IPS-18a (cell line): ENCODE measurements at regions not wholly inside any gene's neighbourhood (a gene's known extent, or its start where the extent isn't known, plus 50 kb on each side); places are given as distances from the start of the nearest gene placed in this dataset.

ENCODE experiments used
- H3K27ac ChIP-seq: one replicate; pipeline ENCODE4 v1.5.1; 2013; ENCODE audit warnings: low read length
- H3K27me3 ChIP-seq: one replicate; pipeline ENCODE4 v1.6.1; 2013; ENCODE audit warnings: mild to moderate bottlenecking, low read length; ENCODE audit not compliant: control insufficient read depth, insufficient read depth
- H3K36me3 ChIP-seq: one replicate; pipeline ENCODE4 v1.6.1; 2013; ENCODE audit warnings: low read depth, low read length; ENCODE audit not compliant: control insufficient read depth
- H3K4me1 ChIP-seq: one replicate; pipeline ENCODE4 v1.6.1; 2013; ENCODE audit warnings: low read depth, low read length; ENCODE audit not compliant: control insufficient read depth
- H3K4me3 ChIP-seq: one replicate; pipeline ENCODE4 v1.5.1; 2013; ENCODE audit warnings: low read length
- H3K9ac ChIP-seq: one replicate; pipeline ENCODE4 v1.6.1; 2013; ENCODE audit warnings: mild to moderate bottlenecking, low read length, moderate library complexity
- H3K9me3 ChIP-seq: one replicate; pipeline ENCODE4 v1.6.1; 2013; ENCODE audit warnings: low read depth, low read length; ENCODE audit not compliant: control insufficient read depth

GRCh38 chr2:12277241-12278034 lies 439.3 kb upstream of the TRIB2 start:
- Histone ChIP-seq H3K4me1 (peaks cover 10% of the 10 kb centered on the region), H3K4me3 (no peak overlapping the region), H3K27ac (no peak overlapping the region), H3K9ac (no peak overlapping the region), H3K36me3 (no peaks in the 10 kb centered on the region), H3K9me3 (no peaks in the 10 kb centered on the region), H3K27me3 (no peaks in the 10 kb centered on the region)

- Histone ChIP-seq H3K4me1 (peaks cover 10% of the 10 kb centered on the region), H3K27ac (no peak overlapping the region), H3K4me3 (no peak overlapping the region), H3K9ac (no peak overlapping the region), H3K9me3 (no peaks in the 10 kb centered on the region), H3K27me3 (no peaks in the 10 kb centered on the region), H3K36me3 (no peaks in the 10 kb centered on the region)
Measured at GRCh38 chr2:12278217-12278750, 438.5 kb upstream of the TRIB2 start.

- no peak overlapping the region for H3K4me3 ChIP-seq
- no peak overlapping the region for H3K27ac ChIP-seq
Measured at GRCh38 chr2:12282780-12283695, 433.7 kb upstream of the TRIB2 start.

GRCh38 chr2:12284037-12284436 lies 432.7 kb upstream of the TRIB2 start:
- no peak overlapping the region for H3K4me3 ChIP-seq
- H3K9me3 ChIP-seq, result peaks cover 9% of the 10 kb centered on the region
- H3K27ac ChIP-seq, result no peak overlapping the region
- no peak overlapping the region for H3K9ac ChIP-seq
- H3K27me3 ChIP-seq, result no peaks in the 10 kb centered on the region
- no peaks in the 10 kb centered on the region for H3K4me1 ChIP-seq
- H3K36me3 ChIP-seq, result no peaks in the 10 kb centered on the region

More at GRCh38 chr2:12282780-12283695, 433.7 kb upstream of the TRIB2 start:
- no peaks in the 10 kb centered on the region for H3K4me1 ChIP-seq
- no peaks in the 10 kb centered on the region for H3K36me3 ChIP-seq
- peaks cover 9% of the 10 kb centered on the region for H3K9me3 ChIP-seq
- H3K27me3 ChIP-seq, result no peaks in the 10 kb centered on the region
- H3K9ac ChIP-seq, result no peak overlapping the region

- Histone ChIP-seq H3K27me3 (no peaks in the 10 kb centered on the region), H3K36me3 (no peaks in the 10 kb centered on the region), H3K27ac (no peak overlapping the region), H3K4me1 (no peaks in the 10 kb centered on the region), H3K9ac (no peak overlapping the region), H3K4me3 (no peak overlapping the region), H3K9me3 (peaks cover 9% of the 10 kb centered on the region)
Measured at GRCh38 chr2:12284487-12284886, 432.2 kb upstream of the TRIB2 start.

- Histone ChIP-seq H3K27ac (no peak overlapping the region), H3K4me3 (no peak overlapping the region), H3K4me1 (no peaks in the 10 kb centered on the region), H3K9me3 (peaks cover 9% of the 10 kb centered on the region), H3K27me3 (no peaks in the 10 kb centered on the region), H3K36me3 (no peaks in the 10 kb centered on the region), H3K9ac (no peak overlapping the region)
Measured at GRCh38 chr2:12286347-12286746, 430.4 kb upstream of the TRIB2 start.

- H3K27me3 ChIP-seq, result no peaks in the 10 kb centered on the region
- no peak overlapping the region for H3K4me3 ChIP-seq
- no peak overlapping the region for H3K27ac ChIP-seq
- H3K36me3 ChIP-seq, result no peaks in the 10 kb centered on the region
- no peak overlapping the region for H3K9ac ChIP-seq
- peaks cover 9% of the 10 kb centered on the region for H3K9me3 ChIP-seq
- H3K4me1 ChIP-seq, result no peaks in the 10 kb centered on the region
Measured at GRCh38 chr2:12287220-12287751, 429.4 kb upstream of the TRIB2 start.

- Histone ChIP-seq H3K9me3 (peaks cover 9% of the 10 kb centered on the region), H3K9ac (no peak overlapping the region), H3K4me1 (no peaks in the 10 kb centered on the region), H3K27me3 (no peaks in the 10 kb centered on the region), H3K36me3 (no peaks in the 10 kb centered on the region), H3K4me3 (no peak overlapping the region), H3K27ac (no peak overlapping the region)
Measured at GRCh38 chr2:12288048-12288447, 428.7 kb upstream of the TRIB2 start.

- no peak overlapping the region for H3K4me3 ChIP-seq
- no peak overlapping the region for H3K9ac ChIP-seq
- no peaks in the 10 kb centered on the region for H3K27me3 ChIP-seq
- no peak overlapping the region for H3K27ac ChIP-seq
- H3K36me3 ChIP-seq, result no peaks in the 10 kb centered on the region
- peaks cover 7% of the 10 kb centered on the region for H3K9me3 ChIP-seq
- H3K4me1 ChIP-seq, result no peaks in the 10 kb centered on the region
Measured at GRCh38 chr2:12289120-12289802, 427.5 kb upstream of the TRIB2 start.

- H3K9me3 ChIP-seq, result no peaks in the 10 kb centered on the region
- no peaks in the 10 kb centered on the region for H3K27me3 ChIP-seq
- no peaks in the 10 kb centered on the region for H3K4me1 ChIP-seq
- no peaks in the 10 kb centered on the region for H3K36me3 ChIP-seq
- no peak overlapping the region for H3K27ac ChIP-seq
- H3K4me3 ChIP-seq, result no peak overlapping the region
- no peak overlapping the region for H3K9ac ChIP-seq
Measured at GRCh38 chr2:12291303-12291702, 425.4 kb upstream of the TRIB2 start.

- H3K4me3 ChIP-seq, result no peak overlapping the region
- H3K9me3 ChIP-seq, result no peaks in the 10 kb centered on the region
- no peak overlapping the region for H3K9ac ChIP-seq
- H3K27me3 ChIP-seq, result no peaks in the 10 kb centered on the region
- H3K36me3 ChIP-seq, result no peaks in the 10 kb centered on the region
- H3K4me1 ChIP-seq, result no peaks in the 10 kb centered on the region
- no peak overlapping the region for H3K27ac ChIP-seq
Measured at GRCh38 chr2:12293874-12294273, 422.9 kb upstream of the TRIB2 start.
